ENCODE measurements at regions not wholly inside any gene's neighbourhood (a gene's known extent, or its start where the extent isn't known, plus 50 kb on each side); places are given as distances from the start of the nearest gene placed in this dataset.

DNA sequence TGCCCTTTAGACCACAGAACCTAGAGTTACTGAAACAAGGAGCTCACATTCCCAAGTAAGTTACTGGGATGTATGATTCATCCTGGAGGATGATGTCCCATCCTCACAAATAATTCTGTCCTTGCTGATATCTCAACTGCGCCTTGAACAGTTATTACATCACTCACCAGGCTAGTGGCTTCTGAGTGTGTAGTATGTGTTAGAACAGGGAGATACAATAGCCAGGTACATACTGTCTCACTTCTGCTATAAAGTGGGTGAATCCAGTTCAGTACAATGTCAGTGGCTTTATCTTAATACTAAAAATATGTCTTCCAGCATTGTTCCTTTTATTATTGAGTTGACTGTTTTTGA, 483.2 kb upstream of the FRG2C start:
- Histone ChIP-seq H2AFZ (ENCODE audit: control insufficient read depth, low read depth, low read length) (no peak overlapping the region; the same call in 1 of the 2 replicates), H3K36me3 (ENCODE audit: control insufficient read depth in 2 of 2, insufficient read depth in 2 of 2, low read length in 1 of 2) (no peaks in the 10 kb centered on the region), H3K4me3 (no peak overlapping the region), H4K20me1 (ENCODE audit: control insufficient read depth, insufficient read depth) (no peaks in the 10 kb centered on the region), H3K4me1 (ENCODE audit: control insufficient read depth, insufficient read depth, low read length) (no peaks in the 10 kb centered on the region), H3K9ac (ENCODE audit: control insufficient read depth, insufficient read depth, low read length) (no peak overlapping the region), H3K4me2 (ENCODE audit: control insufficient read depth, insufficient read depth) (no peak overlapping the region), H3K9me3 (replicated peaks; ENCODE audit: control insufficient read depth, insufficient read depth, low read length) (no peaks in the 10 kb centered on the region), H3K27ac (ENCODE audit: control insufficient read depth, insufficient read depth) (peak overlapping the region; percentile 56; the same call in 1 of the 2 replicates), H3K27me3 (replicated peaks in 1 of 2; ENCODE audit: control insufficient read depth in 2 of 2, insufficient read depth in 2 of 2, low read length in 1 of 2) (no peaks in the 10 kb centered on the region), H3K79me2 (ENCODE audit: control insufficient read depth, insufficient read depth, low read length) (no peaks in the 10 kb centered on the region)
- DNase-seq (ENCODE audit: low read depth, low spot score) (no peak), ATAC-seq (peak; percentile 59), FAIRE-seq (no peak)
- ChIA-PET RAD21 (ENCODE audit: unreplicated experiment) (interaction anchor here (0.9 to 2.9 kb wide), 8 partner anchors 10 to 38 kb away, joined by 3 to 30 read pairs (median 8); no protein-coding TSS in a partner anchor), POLR2A (interaction anchor here (0.5 to 2.5 kb wide), 6 partner anchors 10 to 288 kb away, joined by 3 to 12 read pairs (median 4); no protein-coding TSS in a partner anchor), CTCF (interaction anchor here (0.8 to 2.9 kb wide), 4 partner anchors 9 to 94 kb away, joined by 3 to 14 read pairs (median 12); no protein-coding TSS in a partner anchor), SMC1A (ENCODE audit: uncharacterized antibody, unreplicated experiment) (interaction anchor here (1.4 to 3.4 kb wide), 7 partner anchors 8 to 76 kb away, joined by 3 to 34 read pairs (median 5); no protein-coding TSS in a partner anchor)
- BruUV-seq (replicated peaks): TSS peak; percentile 84
- intact Hi-C loops (cut with micrococcal nuclease; ENCODE audit: unreplicated experiment) (loop anchor here (10.0 kb wide), 1 partner anchor 254 kb away; no protein-coding TSS in a partner anchor), in situ Hi-C loops (cut with MboI) (no loop called here)
- 0% methylated on average over 1 of the region's 1 CpG for WGBS (ENCODE audit: insufficient coverage, insufficient replicate concordance, low lambda C conversion rate, missing lambda C conversion rate)
- TF ChIP-seq NR2F1 (conservative IDR thresholded peaks at IDR 0.05) (no peak), POLR2AphosphoS2 (IDR thresholded peaks at IDR 0.05; ENCODE audit: low read depth, low read length) (no peak), ZNF384 (IDR thresholded peaks at IDR 0.05; ENCODE audit: borderline replicate concordance, low read depth, low read length) (no peak), NFYB (IDR thresholded peaks at IDR 0.05; ENCODE audit: insufficient read depth, low read depth, low read length) (no peak), SKIL (IDR thresholded peaks at IDR 0.05; ENCODE audit: low read depth, poor library complexity, severe bottlenecking) (no peak), DPF2 (IDR thresholded peaks at IDR 0.05) (0 out of 2 replicates have a peak, but pooled peaks have one; percentile 40), JUND (IDR thresholded peaks at IDR 0.05; ENCODE audit: low read depth, low read length) (no peak), MLLT1 (IDR thresholded peaks at IDR 0.05) (0 out of 2 replicates have a peak, but pooled peaks have one; percentile 9), MEF2B (IDR thresholded peaks at IDR 0.05; ENCODE audit: partially characterized antibody, poor library complexity, severe bottlenecking) (no peak), ZBTB33 (IDR thresholded peaks at IDR 0.05) (0 out of 2 replicates have a peak, but pooled peaks have one; percentile 11), FOS (IDR thresholded peaks at IDR 0.05; ENCODE audit: borderline replicate concordance, extremely low read depth, insufficient read length) (no peak), RUNX3 (IDR thresholded peaks at IDR 0.05; ENCODE audit: low read length) (no peak), ZBTB11 (CRISPR knock-in tag; IDR thresholded peaks at IDR 0.05) (no peak), RBBP5 (conservative IDR thresholded peaks at IDR 0.05) (no peak), ZNF24 (IDR thresholded peaks at IDR 0.05) (no peak)

All from GM12878 (cell line).